NCI-H1417 (cell line): ENCODE measurements at regions not wholly inside any gene's neighbourhood (a gene's known extent, or its start where the extent isn't known, plus 50 kb on each side); places are given as distances from the start of the nearest gene placed in this dataset.
"Not testable (repeated sequence)": the region's sequence is repeated elsewhere in the genome, so short reads cannot be mapped to it uniquely, and the experiment has no call there.

Source experiments
- DNase-seq, 3 experiments: peaks; one replicate each; lab custom pipeline; 2025; lab: John Stamatoyannopoulos, UW

- DNase-seq: no peak
Measured at GRCh38 chr2:130289780-130290179, 52.9 kb upstream of the IMP4 start.

DNA sequence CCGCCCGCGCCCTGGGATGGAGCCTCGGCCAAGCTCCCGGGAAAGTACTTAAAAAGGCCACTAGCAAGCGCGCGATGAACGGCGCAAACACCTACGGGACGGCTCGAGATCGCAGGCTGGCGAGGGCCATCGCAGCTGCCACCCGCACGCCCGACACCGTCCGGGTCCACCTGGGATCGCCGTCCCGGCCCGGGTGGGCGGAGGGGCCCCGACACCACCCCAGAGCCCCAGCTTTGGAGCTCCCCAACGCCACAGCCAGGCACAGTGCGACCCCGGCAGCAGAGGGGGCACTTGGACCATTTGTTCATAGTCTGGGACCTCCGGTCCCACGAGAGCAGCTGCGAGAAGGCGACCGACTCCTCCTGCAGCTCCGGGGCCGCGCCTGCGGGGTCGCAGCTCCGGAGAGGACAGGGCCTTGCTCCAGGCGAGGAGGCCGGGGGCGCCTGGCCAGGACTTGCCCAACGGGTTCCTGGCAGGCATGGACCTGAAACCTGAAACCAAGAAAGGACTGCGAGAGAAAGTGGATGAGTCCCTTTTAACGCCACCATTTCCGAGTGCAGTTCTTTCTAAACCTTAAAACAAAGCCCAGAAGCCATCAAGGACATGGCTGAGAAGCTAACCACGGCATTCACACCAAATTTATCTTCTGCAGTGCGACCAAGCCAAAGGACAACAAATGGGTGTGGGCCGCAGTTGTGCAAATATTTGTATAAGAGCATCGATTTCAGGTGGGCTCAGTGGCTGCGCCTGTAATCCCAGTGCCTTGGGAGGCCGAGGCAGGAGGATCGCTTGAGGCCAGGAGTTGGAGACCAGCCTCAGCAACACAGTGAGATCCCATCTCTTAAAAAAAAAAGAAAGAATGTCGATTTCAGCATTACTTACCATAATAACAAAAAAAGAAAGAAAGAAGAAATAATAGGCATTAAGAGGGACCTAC lies 54.0 kb upstream of the IMP4 start:
- peak in 1 of 3 experiments; percentile 2 for DNase-seq

DNA sequence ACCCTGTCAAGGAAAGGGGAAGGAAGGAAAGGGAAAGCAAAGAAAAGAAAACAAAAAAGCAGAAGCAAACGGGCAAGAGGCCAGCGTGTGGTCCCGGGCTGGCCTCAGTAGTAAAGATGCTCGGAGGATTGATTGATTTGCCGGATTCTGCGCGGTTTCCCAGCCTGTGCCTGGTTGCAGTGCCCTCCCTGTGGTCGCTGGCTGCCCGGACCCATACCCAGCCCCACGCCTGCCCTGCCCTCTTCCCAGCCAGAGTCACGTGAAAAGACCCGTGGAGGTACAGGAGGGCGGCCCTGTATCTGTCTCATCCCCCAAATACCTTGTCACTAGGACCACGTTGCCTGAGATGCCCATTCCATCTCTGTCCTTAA lies 55.1 kb upstream of the IMP4 start:
- no peak for DNase-seq

DNA sequence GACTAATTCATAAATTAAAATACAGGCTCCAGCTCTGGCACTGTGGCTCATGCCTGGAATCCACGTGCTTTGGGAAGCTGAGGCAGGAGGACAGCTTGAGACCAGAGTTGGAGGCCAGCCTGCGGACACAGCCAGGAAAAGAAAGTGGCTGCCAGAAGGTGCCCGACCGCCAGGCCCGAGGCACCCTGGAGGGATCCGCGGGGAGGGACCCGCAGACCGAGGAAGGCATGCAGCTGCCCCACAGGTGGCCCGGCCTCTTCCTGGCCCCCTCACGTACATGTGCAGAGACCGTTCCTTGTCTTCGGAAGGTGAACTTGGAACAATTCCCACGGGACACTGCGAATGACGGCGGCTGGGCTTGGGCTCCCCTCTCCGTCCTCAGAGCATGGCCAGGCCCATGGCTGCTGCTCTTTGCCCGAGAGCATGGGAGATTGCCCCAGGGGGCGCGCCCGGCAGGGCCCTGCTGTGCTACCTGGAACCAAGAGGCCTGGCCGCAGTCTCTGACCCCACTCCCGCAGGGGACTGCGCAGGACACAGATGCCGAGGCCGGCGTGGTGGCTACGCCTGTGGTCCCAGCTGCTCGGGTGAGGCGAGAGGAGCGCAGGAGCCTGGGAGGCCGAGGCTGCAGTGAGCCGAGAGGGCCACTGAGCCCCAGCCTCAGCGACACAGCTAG lies 55.6 kb upstream of the IMP4 start:
- DNase-seq: no peak

GRCh38 chr2:130283341-130283869 lies 59.3 kb upstream of the IMP4 start:
- DNase-seq: not testable (repeated sequence)

DNA sequence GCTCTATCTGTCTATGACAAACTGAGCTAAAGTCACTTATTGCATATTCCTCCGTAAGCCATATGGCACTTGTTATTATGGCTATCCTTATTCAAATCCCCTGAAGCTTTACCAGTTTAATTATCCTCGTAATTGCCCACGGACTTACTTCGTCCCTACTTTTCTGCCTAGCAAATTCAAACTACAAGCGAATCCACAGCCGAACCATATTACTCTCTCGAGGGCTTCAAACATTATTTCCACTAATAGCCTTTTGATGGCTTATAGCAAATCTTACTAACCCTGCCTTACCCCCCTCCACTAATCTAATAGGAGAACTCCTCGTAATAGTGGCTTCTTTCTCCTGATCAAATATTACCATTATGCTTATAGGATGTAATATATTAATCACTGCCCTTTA lies 63.1 kb upstream of the IMP4 start:
- DNase-seq: not testable (repeated sequence)

- DNase-seq: not testable (repeated sequence)
Measured at GRCh38 chr2:130268333-130268732, 70.1 kb upstream of the TUBA3E start.

DNA sequence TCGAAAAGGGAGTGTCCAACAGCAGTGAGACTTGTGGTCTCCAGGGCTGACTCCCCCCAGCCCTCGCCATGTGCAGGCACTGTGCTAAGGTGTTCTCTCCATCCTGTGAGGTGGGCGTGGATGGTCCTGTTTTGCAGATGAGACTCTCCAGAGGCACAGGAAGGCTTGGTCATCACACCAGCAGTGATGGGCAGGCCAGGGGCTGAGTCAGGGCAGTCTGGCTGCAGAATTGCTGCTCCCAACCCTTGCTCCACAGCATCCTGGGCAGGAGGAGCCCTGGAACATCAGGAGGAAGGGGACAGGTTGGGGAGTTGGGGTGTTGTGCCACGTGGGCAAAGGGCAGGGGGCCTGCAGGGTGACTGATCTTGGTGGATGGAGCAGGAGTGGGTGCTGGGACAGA lies 69.3 kb upstream of the TUBA3E start:
- DNase-seq: not testable (repeated sequence)

- not testable (repeated sequence) for DNase-seq
Measured at GRCh38 chr2:130266836-130267235, 68.6 kb upstream of the TUBA3E start.

- not testable (repeated sequence) for DNase-seq
Measured at GRCh38 chr2:130265570-130266247, 67.5 kb upstream of the TUBA3E start.

GRCh38 chr2:130264901-130265320 lies 66.7 kb upstream of the TUBA3E start:
- DNase-seq: not testable (repeated sequence)

DNA sequence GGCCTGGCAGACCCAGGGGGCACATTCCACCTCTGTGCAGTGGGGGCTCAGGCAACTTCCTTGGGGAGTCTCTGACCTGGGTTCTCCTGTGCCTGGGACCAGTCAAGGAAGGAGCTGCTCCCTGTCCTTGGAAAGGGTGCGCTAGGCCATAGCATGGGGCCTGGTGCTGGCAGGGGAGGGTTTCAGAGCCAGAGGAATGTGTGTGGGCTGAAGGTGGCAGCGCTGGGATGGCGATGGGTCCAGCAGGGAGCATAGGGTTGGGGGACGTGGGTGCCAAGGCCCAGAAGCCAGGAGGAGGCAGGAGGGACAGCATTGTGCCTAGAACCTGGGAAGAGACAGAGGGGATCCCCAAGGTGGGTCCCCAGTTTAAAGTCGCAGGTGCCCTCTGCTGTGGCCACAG lies 66.3 kb upstream of the TUBA3E start:
- no peak for DNase-seq

DNA sequence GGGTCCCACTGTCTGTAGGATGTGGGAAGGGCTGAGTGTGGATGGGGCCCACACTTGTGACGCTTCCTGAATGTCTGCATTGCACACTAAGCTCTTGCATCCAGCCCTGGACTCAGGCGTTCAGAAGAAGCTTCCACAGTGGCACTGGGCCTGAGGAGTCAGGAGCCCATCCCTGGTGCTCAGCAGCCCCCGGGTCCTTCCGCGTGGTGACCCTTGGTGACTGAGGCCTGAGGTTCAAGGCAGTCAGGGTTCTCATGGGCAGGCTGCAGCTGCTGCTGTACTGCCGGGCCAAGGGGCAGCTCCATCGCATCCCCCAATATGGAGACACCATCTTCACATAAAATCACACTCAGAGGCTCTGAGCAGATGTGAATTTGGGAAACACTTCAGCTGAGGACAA lies 65.8 kb upstream of the TUBA3E start:
- no peak for DNase-seq

GRCh38 chr2:130263606-130264005 lies 65.4 kb upstream of the TUBA3E start:
- DNase-seq: no peak

DNA sequence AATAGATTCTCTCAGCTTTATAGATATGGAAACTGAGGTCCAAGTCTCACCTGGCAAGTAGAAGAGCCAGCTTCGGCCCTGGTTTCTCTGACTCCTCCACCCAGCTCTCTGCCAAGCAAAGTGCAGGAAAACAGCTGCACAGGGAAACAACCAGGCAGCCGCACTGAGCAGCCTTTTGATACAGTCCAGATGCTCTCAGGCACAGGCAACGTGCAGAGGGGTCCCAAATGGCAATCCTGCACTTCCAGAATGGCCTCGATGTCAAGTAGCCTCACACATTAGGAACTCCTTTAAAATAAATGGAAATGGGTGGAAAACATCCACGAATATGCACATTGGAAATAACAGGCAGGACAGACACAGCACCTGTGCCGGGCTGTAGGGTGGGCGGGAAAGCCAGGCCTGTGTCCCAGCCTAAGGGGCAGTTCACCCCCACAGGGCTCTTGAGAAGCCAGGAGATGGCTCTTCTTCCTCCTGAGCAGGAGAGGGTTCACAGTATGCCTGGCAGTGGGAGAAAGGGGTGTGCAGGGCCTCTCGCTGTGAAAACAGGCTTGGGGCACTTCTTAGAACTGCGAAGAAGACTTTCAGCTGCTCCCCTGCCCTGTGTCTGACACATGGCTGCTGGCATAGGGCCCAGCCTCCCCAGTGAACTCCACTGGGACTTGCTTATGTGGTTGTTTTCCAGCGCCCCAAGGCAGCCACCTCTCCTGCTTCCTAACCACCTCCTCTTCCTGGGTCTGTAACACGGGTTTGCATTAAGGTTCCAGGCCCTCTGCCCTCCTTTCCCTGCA lies 63.9 kb upstream of the TUBA3E start:
- DNase-seq: no peak

DNA sequence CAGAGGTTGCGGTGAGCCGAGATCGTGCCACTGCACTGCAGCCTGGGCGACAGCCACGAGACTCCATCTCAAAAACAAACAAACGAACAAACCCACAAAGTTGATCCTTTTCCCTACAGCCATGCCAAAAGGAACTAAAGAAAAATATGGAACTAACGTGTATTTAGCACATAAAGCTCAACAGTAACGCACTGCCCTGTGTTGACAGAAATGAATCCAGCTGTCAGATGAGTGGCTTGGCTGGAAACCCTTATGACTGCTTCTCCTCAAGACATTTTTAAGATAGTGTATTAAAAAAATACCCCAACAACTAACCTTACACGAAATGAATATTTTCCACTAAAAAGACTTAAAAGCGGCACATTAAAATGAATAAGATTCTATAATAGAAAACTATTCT lies 62.9 kb upstream of the TUBA3E start:
- DNase-seq: no peak

DNA sequence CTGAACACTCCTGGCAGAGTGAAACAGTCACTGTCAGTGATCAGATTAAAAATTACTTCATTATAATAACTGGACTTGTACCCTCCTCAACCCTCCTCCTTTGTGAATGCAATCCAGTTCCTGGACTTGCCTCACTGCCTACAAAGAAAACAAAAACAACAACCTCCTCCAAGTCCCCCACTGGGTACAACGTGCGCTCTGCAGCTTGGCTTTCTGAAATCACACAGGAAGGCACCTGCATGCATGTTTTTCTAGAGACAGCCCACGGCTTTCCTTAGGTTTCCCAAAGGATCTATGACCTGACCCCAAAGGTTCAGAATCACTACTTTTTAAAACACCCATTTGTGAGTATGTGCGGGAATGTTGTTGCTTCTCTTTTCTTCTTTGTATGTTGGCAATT lies 61.4 kb upstream of the TUBA3E start:
- DNase-seq: no peak

DNA sequence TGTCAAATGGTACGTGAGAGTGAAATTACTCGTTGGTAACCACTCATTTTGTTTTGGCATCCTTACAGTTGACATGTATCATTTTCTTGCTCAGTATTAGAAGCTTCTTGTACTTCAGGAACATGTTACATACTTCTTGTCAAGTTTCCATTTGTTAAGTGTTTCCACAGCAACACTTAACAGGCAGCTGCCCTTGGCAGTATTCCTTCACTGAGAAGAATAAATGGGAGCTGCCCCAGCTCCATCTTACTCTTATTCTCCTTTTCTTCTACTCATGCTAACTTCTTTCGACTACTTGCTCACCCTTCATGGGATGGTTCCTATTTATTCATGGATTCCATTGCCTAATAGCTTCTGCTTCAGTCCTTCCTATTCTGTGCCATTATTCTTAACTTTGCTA lies 60.1 kb upstream of the TUBA3E start:
- no peak for DNase-seq

DNA sequence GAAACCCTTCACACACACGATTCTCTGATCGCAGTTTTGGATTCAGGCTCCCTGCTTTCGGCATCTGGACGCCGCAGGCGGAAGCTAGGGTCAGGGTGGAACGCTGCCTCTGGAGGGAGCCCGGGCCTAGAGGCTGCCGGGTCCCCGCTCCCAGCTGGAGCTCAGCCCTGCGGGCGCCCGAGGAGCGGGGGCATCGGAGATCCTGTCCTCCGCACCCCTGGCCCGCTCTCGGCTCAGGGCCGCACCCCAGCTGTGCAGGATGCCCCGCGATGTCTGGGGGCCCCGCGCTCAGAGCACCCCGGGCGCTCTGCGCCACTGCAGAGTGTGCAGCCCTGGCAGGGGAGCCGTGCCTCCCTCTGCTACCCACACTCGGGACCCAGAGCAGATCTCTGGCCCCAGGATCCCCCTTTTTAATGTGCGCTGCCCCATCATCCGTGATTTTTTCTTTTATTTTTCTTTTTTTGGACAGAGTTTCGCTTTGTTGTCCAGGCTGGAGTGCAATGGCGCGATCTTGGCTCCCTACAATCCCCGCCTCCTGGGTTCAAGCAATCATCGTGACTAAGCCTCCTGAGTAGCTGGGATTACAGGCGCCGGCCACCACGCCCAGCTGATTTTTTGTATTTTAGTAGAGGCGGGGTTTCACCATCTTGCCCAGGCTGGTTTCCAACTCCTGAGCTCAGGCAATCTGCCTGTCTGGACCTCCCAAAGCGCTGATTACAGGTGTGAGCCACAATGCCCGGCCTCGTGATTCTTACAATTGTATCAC lies 54.8 kb upstream of the TUBA3E start:
- DNase-seq: peak in 2 of 3 experiments; percentile 47 to 48

DNA sequence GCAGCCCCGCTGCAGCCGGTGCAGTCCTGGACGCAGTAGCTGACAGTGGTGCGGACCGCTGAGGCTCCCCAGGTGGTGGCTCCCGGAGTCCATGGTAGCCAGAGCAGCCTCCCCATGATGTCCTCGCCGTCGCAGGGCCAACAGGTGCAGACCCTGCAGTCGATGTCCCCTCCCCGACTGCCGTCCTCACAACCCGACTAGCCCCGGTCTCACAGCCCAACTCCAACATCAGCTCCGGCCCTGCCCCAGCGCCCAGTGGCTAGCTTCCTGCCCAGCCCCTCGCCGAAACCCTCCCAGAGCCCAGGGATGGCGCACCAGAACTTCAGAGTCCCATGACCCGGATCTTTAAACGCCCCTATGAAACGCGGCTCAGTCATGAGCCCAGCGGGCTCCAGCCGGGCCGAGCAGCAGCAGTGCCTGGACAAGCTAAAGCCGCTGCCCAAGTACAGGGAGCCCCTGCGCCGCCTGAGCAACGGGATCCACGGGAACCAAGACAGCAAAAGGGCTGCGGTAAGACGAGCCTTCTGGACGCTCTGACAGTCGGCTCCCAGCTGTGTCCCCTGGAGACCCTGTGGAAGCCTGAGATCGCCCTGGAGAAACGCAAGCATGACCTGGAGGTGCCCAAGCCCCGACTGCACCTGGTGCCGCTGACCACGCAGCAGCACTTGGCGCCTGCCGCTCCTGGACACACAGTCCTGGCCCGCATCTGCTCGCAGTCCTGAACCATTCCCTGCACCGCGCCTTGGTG lies 53.8 kb upstream of the TUBA3E start:
- DNase-seq: no peak
